HG03342 (cell line): ENCODE measurements at regions not wholly inside any gene's neighbourhood (a gene's known extent, or its start where the extent isn't known, plus 50 kb on each side); places are given as distances from the start of the nearest gene placed in this dataset.
"Not testable (repeated sequence)": the region's sequence is repeated elsewhere in the genome, so short reads cannot be mapped to it uniquely, and the experiment has no call there.

Source experiments
- ATAC-seq: cut with Tn5 transposase; IDR thresholded peaks from one replicate; pipeline ENCODE4 v1.9.1; 2021; ENCODE audit warnings: mild to moderate bottlenecking, moderate library complexity; ENCODE audit not compliant: unreplicated experiment

- no peak for ATAC-seq
Observed at GRCh38 chr9:106775960-106776359, 87.0 kb upstream of the ZNF462 start.

GRCh38 chr9:106779796-106780195 is 83.2 kb upstream of the ZNF462 start:
- no peak for ATAC-seq

- ATAC-seq, result no peak
Observed at GRCh38 chr9:106783121-106783520, 79.8 kb upstream of the ZNF462 start.

GRCh38 chr9:106784076-106784475 is 78.9 kb upstream of the ZNF462 start:
- ATAC-seq, result no peak

GRCh38 chr9:106785200-106785599 is 77.8 kb upstream of the ZNF462 start:
- no peak for ATAC-seq

GRCh38 chr9:106788021-106788420 is 74.9 kb upstream of the ZNF462 start:
- ATAC-seq, result not testable (repeated sequence)

- no peak for ATAC-seq
Observed at GRCh38 chr9:106795031-106795430, 67.9 kb upstream of the ZNF462 start.

- ATAC-seq, result no peak
Observed at GRCh38 chr9:106796771-106797170, 66.2 kb upstream of the ZNF462 start.

- no peak for ATAC-seq
Observed at GRCh38 chr9:106797299-106797698, 65.7 kb upstream of the ZNF462 start.

- ATAC-seq, result no peak
Observed at GRCh38 chr9:106798016-106798799, 64.8 kb upstream of the ZNF462 start.

- ATAC-seq, result no peak
Observed at GRCh38 chr9:106799152-106799551, 63.8 kb upstream of the ZNF462 start.

GRCh38 chr9:106800701-106801270 is 62.2 kb upstream of the ZNF462 start:
- no peak for ATAC-seq

- ATAC-seq, result no peak
Observed at GRCh38 chr9:106801816-106802215, 61.1 kb upstream of the ZNF462 start.
